Activated CD4-positive, alpha-beta T cell treated with anti-CD3 and anti-CD28 coated beads, Interleukin-2, Interleukin-4, amounts not matched to agents 100 ng/mL and 50 ng/mL, durations not matched to agents 16 hours and 8 hours (primary cell): ENCODE measurements at regions not wholly inside any gene's neighbourhood (a gene's known extent, or its start where the extent isn't known, plus 50 kb on each side); places are given as distances from the start of the nearest gene placed in this dataset.

Experiments
- DNase-seq: peaks from one replicate; pipeline ENCODE4 v3.0.0-alpha.2; 2020; ENCODE audit warnings: low spot score

- DNase-seq: no peak
Measured at GRCh38 chr5:167233507-167234220, 1057.8 kb upstream of the WWC1 start.

GRCh38 chr5:167241436-167242067 lies 1049.9 kb upstream of the WWC1 start:
- DNase-seq: no peak

- no peak for DNase-seq
Measured at GRCh38 chr5:167242701-167243100, 1048.7 kb upstream of the WWC1 start.

- no peak for DNase-seq
Measured at GRCh38 chr5:167243463-167243862, 1048.0 kb upstream of the WWC1 start.

- no peak for DNase-seq
Measured at GRCh38 chr5:167244583-167244982, 1046.9 kb upstream of the WWC1 start.

GRCh38 chr5:167245868-167246267 lies 1045.6 kb upstream of the WWC1 start:
- no peak for DNase-seq

- no peak for DNase-seq
Measured at GRCh38 chr5:167247816-167248215, 1043.6 kb upstream of the WWC1 start.

- DNase-seq: no peak
Measured at GRCh38 chr5:167248257-167248656, 1043.2 kb upstream of the WWC1 start.

GRCh38 chr5:167250996-167251395 lies 1040.4 kb upstream of the WWC1 start:
- no peak for DNase-seq

- no peak for DNase-seq
Measured at GRCh38 chr5:167254132-167254531, 1037.3 kb upstream of the WWC1 start.

GRCh38 chr5:167255926-167256325 lies 1035.5 kb upstream of the WWC1 start:
- DNase-seq: no peak

- DNase-seq: no peak
Measured at GRCh38 chr5:167259806-167260205, 1031.6 kb upstream of the WWC1 start.

GRCh38 chr5:167261309-167262100 lies 1029.9 kb upstream of the WWC1 start:
- DNase-seq: no peak

GRCh38 chr5:167263185-167263584 lies 1028.3 kb upstream of the WWC1 start:
- DNase-seq: no peak

- no peak for DNase-seq
Measured at GRCh38 chr5:167264348-167264747, 1027.1 kb upstream of the WWC1 start.

GRCh38 chr5:167268337-167268736 lies 1023.1 kb upstream of the WWC1 start:
- no peak for DNase-seq

GRCh38 chr5:167269146-167269545 lies 1022.3 kb upstream of the WWC1 start:
- no peak for DNase-seq

GRCh38 chr5:167271081-167271480 lies 1020.4 kb upstream of the WWC1 start:
- DNase-seq: no peak

GRCh38 chr5:167271511-167271910 lies 1019.9 kb upstream of the WWC1 start:
- DNase-seq: no peak

- no peak for DNase-seq
Measured at GRCh38 chr5:167280111-167280510, 1011.3 kb upstream of the WWC1 start.

- no peak for DNase-seq
Measured at GRCh38 chr5:167281925-167282324, 1009.5 kb upstream of the WWC1 start.

- DNase-seq: no peak
Measured at GRCh38 chr5:167283691-167284090, 1007.8 kb upstream of the WWC1 start.

- no peak for DNase-seq
Measured at GRCh38 chr5:167284222-167284890, 1007.1 kb upstream of the WWC1 start.
